AG08395 (cell line): ENCODE measurements at regions not wholly inside any gene's neighbourhood (a gene's known extent, or its start where the extent isn't known, plus 50 kb on each side); places are given as distances from the start of the nearest gene placed in this dataset.
"Not testable (repeated sequence)": the region's sequence is repeated elsewhere in the genome, so short reads cannot be mapped to it uniquely, and the experiment has no call there.

Experiments used
- DNase-seq: peaks from one replicate; pipeline ENCODE4 v3.0.0; 2012; ENCODE audit warnings: mixed read lengths, low spot score

- DNase-seq: not testable (repeated sequence)
Observed at GRCh38 chr7:35853194-35853593, 52.3 kb downstream of the SEPTIN7 start.

GRCh38 chr7:35854311-35854710, 53.5 kb downstream of the SEPTIN7 start:
- no peak for DNase-seq

- no peak for DNase-seq
Observed at GRCh38 chr7:35856175-35856574, 55.3 kb downstream of the SEPTIN7 start.

GRCh38 chr7:35860664-35861063, 59.8 kb downstream of the SEPTIN7 start:
- no peak for DNase-seq

GRCh38 chr7:35865287-35865686, 64.4 kb downstream of the SEPTIN7 start:
- DNase-seq: no peak

- DNase-seq: no peak
Observed at GRCh38 chr7:35866186-35866585, 65.3 kb downstream of the SEPTIN7 start.

GRCh38 chr7:35869117-35869516, 68.3 kb downstream of the SEPTIN7 start:
- not testable (repeated sequence) for DNase-seq

- DNase-seq: no peak
Observed at GRCh38 chr7:35869810-35870209, 69.0 kb downstream of the SEPTIN7 start.

- no peak for DNase-seq
Observed at GRCh38 chr7:35871856-35872255, 71.0 kb downstream of the SEPTIN7 start.

GRCh38 chr7:35874886-35875285, 74.0 kb downstream of the SEPTIN7 start:
- DNase-seq: no peak

- DNase-seq: no peak
Observed at GRCh38 chr7:35875292-35875691, 74.4 kb downstream of the SEPTIN7 start.

- no peak for DNase-seq
Observed at GRCh38 chr7:35878351-35878750, 77.5 kb downstream of the SEPTIN7 start.

- DNase-seq: not testable (repeated sequence)
Observed at GRCh38 chr7:35887430-35887829, 86.6 kb downstream of the SEPTIN7 start.

GRCh38 chr7:35889001-35889400, 88.1 kb downstream of the SEPTIN7 start:
- DNase-seq: no peak

GRCh38 chr7:35889870-35890269, 89.0 kb downstream of the SEPTIN7 start:
- DNase-seq: no peak

GRCh38 chr7:35891004-35891830, 90.4 kb downstream of the SEPTIN7 start:
- DNase-seq: no peak

- no peak for DNase-seq
Observed at GRCh38 chr7:35893649-35894048, 92.8 kb downstream of the SEPTIN7 start.

- DNase-seq: no peak
Observed at GRCh38 chr7:35894721-35895120, 93.9 kb downstream of the SEPTIN7 start.

GRCh38 chr7:35900651-35901050, 99.8 kb downstream of the SEPTIN7 start:
- no peak for DNase-seq

GRCh38 chr7:35905555-35905954, 104.7 kb downstream of the SEPTIN7 start:
- DNase-seq: no peak

- peak; percentile 55 for DNase-seq
Observed at GRCh38 chr7:35906191-35906908, 105.5 kb downstream of the SEPTIN7 start.

- no peak for DNase-seq
Observed at GRCh38 chr7:35908331-35909216, 107.7 kb downstream of the SEPTIN7 start.
